ENCODE measurements at regions not wholly inside any gene's neighbourhood (a gene's known extent, or its start where the extent isn't known, plus 50 kb on each side); places are given as distances from the start of the nearest gene placed in this dataset.
"Not testable (repeated sequence)": the region's sequence is repeated elsewhere in the genome, so short reads cannot be mapped to it uniquely, and the experiment has no call there.

DNA sequence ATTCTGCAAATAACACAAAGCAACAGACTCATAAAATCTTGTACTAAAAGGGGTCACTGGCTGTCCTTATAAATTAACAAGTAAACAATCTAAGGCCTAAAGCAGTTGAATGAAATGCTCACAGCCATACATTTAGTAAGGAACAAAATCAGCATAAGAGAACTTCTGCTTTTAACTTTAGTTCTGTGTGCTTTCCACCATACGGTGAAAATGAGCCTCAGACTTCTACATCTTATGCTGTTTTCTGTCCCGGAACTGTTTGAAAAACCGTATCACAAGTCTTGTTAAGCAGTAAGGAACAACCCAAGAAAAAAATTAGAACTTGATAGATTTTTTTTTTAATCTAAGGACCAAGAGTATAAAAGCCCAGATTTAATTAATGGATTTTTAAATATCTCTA is 549.1 kb upstream of the MIR17HG start:
- no peak for DNase-seq

DNA sequence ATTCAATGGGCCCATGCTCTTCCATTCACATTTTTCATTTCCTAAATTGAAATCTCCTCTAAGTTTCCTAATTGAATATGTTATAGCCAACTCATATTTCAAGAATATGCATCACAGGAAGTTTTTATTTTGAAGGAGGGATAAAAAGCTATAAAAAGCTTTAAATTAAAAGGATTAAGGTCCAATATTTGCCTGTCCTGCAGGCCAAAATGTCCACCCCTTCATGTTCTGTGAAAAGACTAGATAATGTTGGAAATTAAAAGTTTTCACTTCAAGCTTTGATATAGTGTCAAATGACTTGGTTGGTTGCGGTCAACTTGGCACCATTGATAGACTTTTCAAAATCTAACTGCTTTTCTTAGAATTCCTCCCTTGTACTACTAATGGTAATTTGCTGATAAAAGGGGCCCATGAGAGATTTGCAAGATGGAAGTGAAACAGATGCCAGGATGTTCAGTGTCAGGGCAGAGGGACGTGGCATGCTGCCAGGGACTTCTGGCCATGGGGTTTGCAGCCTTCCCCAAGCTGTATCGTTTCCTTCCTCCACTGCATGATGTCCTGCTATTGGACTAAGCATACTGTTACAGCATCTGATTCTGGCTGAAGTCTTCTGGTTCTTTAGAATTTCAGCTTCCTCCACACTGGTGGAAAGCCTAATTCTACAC is 547.3 kb upstream of the MIR17HG start:
- DNase-seq, result peak in 1 of 2 donors; percentile 19

DNA sequence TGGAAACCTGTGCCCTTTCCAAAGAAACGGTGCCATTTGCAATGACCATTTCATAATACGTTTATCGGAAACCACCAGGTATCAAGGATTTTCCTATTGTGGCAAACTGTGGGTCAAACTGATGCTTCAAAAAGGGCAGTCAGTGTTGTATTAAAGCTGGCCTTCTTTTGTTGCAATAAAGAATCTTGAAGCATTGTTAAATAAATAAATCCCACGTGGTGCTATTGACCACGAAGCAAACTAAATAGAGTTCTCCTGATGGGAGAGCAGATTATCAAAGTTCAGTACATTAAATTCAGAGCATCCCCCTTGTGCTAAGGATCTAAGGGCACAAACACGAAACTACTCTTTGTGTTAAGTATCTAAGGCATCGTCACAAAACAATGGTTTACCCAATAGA is 545.9 kb upstream of the MIR17HG start:
- DNase-seq, result no peak

DNA sequence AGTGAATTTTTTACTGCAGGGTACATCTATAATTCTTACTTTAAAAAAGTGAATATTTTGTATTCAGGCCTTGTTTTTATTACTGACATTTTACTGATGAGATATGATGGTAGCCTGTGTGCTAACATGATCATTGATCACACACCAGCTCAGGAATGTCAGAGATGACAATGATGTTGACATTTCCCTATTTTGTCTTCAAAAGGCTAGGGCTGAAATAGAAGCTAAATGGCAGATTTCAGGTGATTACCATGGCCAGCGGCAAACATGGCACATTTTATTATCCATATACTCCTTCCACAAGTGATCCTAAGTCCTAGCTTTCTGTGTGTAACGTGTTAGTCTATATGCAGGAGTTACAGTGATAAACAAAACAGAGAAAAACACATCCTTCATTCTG is 544.3 kb upstream of the MIR17HG start:
- DNase-seq, result no peak

DNA sequence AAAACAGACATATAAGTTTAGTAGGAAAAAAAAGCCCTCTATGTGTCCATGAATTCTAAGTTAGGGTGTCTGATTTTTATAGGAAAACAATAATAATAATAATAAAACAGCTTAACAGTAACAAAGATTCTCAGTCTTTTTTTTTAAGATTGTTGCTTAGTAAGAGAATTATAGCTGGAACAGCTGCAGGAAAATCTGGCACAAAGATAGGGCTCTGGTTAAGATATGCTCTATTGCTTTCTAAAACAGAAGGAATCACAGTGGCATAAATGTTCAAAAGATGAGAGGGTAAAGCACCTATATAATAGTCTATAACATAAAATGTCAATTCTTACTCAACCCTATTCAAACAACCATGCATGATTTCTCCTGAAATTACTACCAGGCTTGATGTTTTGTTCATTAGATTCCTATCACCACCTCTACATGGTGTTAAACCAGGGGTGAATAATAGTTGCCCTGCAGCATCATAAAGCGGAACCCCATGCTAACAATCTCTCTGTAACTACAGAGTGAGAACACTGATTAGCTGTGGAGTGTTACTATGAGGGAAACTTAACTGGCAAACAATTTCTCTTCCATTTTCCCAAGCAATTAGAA is 541.4 kb upstream of the MIR17HG start:
- no peak for DNase-seq

DNA sequence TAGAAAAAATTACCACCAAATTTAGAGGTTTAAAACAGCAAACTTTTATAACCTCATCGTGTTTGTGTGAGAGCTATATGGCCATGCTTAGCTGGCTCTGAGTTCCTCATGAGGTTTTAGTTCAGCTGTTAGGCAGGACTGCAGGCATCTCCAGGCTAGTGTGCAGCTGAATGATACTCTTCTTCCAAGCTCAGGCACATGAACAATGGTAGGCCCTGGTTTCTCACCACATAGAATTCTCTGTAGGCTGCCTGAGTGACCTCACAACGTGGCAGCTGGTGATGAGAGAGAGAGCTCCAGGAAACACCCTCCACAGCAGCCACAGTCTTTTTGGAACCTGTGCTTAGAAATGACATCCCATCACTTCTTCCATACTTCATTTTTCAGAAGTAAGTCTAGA is 540.6 kb upstream of the MIR17HG start:
- DNase-seq, result no peak

DNA sequence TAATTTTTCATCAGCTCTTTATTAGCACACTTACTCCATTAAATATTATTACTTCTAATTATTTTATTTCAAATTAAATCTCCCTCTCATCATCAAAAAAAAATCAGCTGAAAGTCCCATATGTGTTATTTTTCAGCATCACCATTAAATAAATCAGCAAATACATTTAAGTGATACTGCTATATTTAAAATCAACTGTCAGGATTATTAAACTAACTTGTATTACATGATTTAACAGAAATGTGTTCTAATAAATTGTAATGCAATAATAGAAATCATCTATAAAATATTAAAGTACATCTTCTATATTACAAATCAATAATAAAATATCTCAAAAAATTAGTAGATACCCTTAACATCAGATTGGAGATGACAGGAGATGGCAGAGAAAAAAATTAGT is 538.6 kb upstream of the MIR17HG start:
- DNase-seq, result no peak

DNA sequence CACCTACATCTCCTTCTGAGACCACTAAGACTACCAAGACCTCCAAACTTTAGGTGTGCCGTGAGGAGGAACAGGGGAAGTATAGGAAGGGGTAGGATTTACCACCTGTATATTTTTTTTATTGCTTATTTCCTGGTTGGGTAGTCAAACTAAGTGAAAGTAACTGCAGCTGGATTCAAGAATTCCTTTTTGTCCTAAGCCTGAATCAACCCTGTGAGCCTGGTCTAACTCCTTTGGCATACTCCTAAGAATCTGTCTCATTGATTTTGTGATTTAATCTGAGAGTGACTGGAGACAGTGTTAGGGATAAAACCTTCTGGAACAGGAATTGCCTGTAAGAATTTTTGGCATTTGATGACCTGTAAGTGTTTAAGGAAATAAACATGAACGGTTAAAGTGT is 523.5 kb upstream of the MIR17HG start:
- no peak for DNase-seq

DNA sequence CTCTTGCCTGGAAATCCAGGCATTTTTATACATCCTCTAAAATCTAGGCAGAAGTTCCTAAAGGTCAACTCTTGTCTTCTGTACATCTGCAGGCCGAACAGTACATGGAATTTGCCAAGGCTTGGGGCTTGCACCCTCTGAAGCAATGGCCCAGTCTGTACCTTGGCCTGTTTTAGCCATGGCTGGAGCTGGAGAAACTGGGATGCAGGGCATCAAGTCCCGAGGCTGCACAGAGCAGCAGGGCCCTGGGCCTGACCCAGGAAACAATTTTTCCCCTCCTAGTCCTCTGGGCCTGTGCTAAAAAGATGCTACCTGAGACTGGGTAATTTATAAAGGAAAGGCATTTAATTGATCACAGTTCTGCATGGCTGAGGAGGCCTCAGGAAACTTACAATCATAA is 520.8 kb upstream of the MIR17HG start:
- DNase-seq, result no peak

DNA sequence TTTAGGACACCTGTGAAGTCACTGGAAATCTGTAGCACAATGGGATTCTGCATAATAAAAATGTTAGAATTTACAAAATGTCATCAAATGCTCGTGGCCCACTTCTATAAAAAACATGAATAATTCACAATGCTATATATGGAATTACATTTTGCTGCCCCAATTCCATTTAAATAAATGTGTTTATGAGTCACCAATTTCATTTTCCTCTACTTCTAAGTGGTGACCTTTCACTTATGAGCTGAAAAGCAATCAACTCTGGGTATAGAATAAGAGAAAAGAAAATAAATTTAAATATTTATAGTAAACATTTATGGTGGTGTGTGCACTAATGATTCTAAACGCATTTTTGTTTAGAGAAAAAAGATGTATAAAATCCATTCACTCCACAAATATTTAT is 516.7 kb upstream of the MIR17HG start:
- DNase-seq, result no peak

DNA sequence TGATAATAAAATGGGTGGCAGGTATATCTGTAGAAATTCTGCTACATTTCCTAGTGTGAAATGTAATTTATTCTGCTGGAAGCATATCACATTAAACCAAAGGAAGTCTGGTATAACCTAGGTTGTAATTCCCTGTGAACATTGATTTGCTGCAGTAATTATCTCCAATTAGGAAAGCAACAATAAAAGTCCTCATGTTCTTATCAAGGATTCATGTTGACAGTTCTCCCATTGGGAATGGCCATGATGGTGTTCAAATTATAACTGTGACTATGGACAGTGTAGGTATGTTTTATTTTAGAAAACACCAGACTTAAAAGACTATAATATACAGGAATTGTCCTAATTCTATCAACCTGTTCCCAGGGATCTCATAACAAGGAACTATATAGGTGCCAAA is 513.5 kb upstream of the MIR17HG start:
- DNase-seq, result no peak

DNA sequence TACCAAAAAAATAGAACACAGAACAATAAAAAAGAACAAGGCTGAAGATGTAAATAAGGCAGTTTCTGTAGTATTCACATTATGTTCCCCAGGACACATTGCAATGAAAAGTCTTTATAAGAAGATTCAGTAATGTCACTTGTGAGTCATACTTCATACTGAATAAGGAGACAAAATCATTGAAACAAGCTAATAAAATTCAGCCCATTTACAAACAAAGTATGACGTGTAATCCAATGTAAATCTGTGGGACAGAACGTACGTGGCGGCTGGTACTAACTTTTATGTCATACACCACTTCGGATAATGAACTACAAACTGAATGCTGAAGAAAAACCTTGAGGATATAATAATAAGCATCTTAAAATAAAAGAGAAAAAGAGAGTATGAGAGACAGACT is 512.8 kb upstream of the MIR17HG start:
- DNase-seq, result no peak

DNA sequence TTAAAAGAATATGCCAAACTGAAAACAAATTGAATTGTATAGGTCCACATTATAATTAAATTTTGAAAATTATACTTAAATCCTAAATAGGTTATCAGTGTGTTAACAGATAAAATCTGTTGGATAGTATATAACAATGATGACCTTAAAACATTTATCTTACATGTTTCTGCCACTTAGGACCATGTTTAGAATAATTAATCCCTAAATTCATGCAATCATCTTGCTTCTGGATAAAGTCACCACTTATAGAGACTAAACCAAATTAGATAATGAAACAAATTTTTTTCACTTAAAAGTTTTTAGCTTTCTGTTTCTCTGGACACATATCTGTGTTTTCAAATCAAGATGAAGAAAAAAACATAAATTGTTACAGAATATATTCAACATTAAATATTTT is 511.7 kb upstream of the MIR17HG start:
- DNase-seq, result no peak

DNA sequence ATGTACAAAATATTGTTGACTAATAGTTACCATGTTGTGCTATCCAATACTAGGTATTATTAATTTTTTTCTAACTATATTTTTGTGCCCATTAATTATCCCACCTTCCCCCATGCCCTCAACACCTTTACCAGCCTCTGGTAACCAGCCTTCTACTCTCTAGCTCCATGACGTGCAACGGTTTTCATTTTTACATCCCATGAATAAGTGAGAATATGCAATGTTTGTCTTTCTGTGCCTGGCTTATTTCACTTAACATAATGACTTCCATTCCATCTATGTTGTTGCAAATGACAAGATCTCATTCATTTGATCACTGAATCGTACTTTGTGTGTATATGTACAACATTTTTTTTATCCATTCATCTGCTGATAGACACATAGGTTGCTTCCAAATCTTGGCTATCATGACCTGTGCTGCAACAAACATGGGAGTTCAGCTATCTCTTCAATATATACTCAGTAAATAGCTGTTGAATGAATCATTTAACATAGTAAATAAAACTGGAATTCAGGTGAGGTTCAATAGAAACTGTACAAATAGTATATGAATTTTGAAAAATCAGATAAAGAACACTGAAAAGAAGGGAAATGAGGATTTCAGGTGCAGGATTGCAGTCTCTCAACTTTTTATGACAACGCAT is 509.0 kb upstream of the MIR17HG start:
- DNase-seq, result no peak

DNA sequence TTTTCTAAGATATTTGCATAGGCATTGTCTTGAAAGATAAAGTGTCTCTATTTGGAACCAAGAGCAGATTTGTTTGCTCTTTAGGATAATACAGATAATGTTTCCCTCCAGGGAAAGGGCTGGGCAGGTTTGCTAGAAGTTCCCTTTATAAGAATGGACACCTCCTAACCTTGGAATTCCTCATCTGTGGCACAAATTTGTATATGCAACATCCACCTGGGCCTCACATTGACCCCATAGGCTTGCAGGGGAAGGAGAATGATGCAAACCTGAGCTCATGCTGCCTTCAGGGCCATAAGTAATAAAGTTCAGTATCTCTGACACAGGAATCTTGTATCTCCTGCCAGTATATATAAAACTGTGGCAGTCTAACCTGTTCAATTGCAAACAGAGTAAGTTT is 508.4 kb upstream of the MIR17HG start:
- DNase-seq, result no peak

DNA sequence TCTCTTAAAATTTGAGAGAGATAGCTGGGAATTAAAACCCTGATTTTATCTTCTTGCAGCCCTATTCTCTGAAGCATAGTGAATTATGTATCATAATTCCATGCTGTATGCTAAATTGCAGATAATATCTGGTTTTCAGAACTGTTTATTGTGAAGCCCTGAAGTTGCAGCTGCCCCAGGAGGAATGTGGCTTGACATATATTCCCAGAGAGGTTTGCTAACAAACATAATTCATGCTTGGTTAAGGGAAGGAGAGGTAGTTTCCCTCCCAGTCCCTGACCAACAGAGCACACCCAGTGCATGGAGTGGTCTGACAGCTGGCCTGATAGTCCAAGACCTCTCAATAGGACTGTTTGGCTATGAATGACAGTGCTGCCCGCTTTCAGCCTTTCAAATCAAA is 500.6 kb upstream of the MIR17HG start:
- no peak for DNase-seq

DNA sequence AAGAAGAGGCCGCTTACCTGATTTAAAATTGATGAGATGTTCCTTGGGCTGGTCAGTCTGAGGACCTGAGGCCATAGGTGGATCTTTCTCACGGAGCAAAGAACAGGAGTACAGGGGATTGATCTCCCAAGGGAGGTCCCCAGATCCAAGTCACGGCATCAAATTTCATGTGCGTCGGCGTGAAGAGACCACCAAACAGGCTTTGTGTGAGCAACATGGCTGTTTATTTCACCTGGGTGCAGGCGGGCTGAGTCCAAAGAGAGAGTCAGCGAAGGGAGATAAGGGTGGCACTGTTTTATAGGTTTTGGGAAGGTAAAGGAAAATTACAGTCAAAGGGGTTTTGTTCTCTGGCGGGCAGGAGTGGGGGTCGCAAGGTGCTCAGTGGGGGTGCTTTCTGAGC is 493.8 kb upstream of the MIR17HG start:
- DNase-seq, result not testable (repeated sequence)

DNA sequence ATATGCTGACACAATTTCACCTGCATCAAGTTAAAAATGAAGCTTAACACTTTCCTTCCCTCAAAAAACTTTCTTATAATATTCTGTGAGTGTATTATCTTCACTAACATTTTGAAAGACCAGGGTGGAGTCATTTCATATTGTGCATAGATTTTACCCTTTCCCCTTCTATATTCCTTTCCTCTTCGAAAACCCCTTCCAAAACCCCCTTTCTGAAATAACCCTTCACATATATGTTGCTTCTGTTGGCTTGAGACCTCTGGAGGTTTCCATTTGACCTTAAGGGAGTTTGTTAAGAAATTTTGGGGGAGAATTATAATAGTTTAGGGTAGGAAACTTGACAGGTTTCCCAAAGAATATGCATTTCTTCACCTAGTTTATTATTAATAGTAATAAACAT is 489.6 kb upstream of the MIR17HG start:
- DNase-seq, result no peak

DNA sequence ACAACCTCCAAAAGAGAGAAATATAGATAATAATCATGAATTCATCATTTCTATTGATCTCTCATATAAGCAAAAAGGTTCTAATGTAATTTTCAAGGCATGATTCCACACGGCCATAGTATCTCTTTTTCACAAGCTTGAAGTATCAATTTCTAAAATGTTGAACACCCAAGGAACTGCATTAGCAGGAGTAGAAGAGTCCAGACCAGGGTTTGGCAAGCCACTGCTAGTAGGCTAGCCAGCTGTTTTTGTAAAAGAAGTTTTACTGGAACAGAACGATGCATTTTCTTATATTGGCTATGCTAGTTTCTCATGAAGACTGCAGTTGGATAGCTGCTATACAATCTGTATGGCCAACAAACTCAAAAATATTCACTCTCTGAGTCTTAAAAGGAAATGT is 481.5 kb upstream of the MIR17HG start:
- DNase-seq, result no peak

DNA sequence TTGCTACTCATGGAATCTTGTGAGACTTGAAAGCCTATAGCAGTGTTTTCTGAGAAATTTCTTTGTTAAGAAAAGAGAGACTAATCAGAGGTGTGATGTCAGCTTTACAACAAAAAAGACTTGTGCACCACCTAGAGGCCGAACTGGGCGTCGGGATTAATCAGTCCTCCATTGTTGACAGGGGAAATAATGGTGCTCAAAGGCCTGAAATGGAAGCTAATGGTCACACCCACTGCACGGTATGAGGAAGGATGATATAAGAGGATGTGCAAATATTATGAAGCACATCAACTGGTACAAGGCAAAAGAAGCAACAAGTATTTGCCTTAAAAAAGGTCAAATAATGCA is 480.2 kb upstream of the MIR17HG start:
- peak; percentile 25 to 54 for DNase-seq

DNA sequence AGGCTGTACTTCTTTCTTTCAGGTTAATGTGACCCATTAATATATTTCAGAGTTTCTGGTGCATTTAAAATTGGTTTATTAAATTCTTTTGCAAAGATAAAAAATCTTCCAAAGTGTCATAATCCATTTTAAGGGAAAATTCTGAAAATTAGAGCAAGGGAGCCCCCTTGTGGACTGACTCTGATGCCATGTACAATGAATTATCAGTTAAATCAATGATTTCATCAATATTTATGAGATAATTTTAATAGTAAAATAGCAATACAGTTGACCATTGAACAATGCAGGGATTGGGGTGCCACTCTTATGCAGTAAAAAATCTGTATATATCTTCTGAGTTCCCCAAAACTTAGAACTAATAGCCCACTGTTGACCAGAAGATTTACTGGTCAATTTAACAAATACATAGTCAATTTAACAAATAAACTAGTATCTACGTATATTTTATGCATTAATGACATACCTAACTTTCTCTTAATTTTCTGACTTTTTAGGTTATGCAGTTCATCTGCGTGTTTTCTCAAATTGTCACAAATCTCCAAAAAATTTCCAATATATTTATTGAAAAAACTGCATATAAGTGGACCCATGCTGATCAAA is 479.1 kb upstream of the MIR17HG start:
- DNase-seq, result peak in 1 of 2 donors; percentile 36

DNA sequence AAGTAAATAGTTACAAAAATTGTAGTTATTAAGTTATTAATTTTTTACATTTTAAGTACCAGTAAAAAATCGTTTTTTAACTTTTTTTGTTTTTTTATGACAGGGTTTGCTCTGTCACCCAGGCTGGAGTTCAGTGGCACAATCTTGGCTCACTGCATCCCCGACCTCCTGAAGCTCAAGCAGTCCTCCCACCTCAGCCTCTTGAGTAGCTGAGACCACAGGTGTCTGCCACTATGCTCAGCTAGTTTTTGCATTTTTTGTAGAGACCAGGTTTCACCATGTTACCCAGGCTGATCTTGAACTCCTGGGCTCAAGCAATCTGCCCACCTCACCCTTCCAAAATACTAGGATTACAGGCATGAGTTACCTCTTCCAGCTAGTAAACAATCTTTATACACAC is 477.9 kb upstream of the MIR17HG start:
- DNase-seq, result no peak

DNA sequence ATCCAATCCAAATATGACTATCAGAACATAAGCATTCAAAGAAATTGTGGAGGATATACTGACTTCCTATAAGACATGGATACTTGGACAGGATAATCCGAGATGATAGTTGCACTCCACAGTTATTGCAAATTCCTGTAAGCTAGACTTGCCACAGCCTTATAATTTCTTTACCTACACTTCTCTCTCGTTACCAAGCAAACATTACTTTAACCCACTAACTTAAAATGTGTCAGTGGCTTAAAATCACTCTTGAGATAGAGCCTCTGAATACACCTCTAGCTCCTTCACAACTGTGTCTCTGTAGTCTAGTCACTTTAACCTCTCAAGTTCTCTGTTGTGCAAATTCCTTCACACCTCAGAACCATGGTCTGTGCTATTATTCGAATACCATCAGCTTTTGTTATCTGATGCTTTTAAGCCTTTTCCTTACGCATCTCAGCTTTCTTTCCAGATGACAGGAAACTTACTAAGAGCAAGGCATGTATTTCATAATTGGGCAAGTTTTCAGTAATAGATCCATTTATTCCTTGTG is 474.9 kb upstream of the MIR17HG start:
- DNase-seq, result no peak

DNA sequence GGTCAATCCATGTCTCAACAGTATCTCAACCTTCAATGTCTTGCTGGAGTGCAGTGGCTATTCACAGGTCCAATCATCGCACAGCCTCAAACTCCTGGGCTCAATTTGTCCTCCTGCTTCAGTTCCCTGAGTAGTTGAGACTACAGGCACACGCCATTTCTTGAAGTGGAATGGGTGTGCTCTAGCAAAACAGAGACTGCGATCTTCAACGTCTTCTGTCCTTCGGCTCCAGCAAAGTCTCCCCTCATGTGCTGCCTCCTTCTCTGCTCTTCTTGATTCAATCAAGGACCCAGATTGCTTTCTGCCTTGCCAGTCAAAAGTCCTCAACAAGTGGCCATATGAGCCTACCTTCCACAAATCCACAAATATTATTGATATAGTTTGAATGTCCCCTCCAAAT is 466.7 kb upstream of the MIR17HG start:
- no peak for DNase-seq

All from hippocampal formation (tissue), 2 donors.